UCSD-AML1 (cell line): ENCODE measurements at regions not wholly inside any gene's neighbourhood (a gene's known extent, or its start where the extent isn't known, plus 50 kb on each side); places are given as distances from the start of the nearest gene placed in this dataset.

Experiments used
- DNase-seq: peaks from one replicate; lab custom pipeline; 2025; ENCODE audit not compliant: unreplicated experiment; lab: John Stamatoyannopoulos, UW

GRCh38 chr2:49262801-49263560, 108.7 kb upstream of the FSHR start:
- no peak for DNase-seq

GRCh38 chr2:49261781-49262180, 107.5 kb upstream of the FSHR start:
- DNase-seq: no peak

- DNase-seq: no peak
Observed at GRCh38 chr2:49260979-49261538, 106.7 kb upstream of the FSHR start.

- DNase-seq: no peak
Observed at GRCh38 chr2:49259926-49260325, 105.6 kb upstream of the FSHR start.

GRCh38 chr2:49255409-49255971, 101.2 kb upstream of the FSHR start:
- DNase-seq: no peak

GRCh38 chr2:49254401-49254800, 100.1 kb upstream of the FSHR start:
- no peak for DNase-seq

- no peak for DNase-seq
Observed at GRCh38 chr2:49251766-49252165, 97.5 kb upstream of the FSHR start.

GRCh38 chr2:49251251-49251650, 96.9 kb upstream of the FSHR start:
- DNase-seq: no peak

GRCh38 chr2:49248506-49248905, 94.2 kb upstream of the FSHR start:
- no peak for DNase-seq

GRCh38 chr2:49241991-49242390, 87.7 kb upstream of the FSHR start:
- no peak for DNase-seq

GRCh38 chr2:49241501-49241900, 87.2 kb upstream of the FSHR start:
- no peak for DNase-seq

- no peak for DNase-seq
Observed at GRCh38 chr2:49240608-49241007, 86.3 kb upstream of the FSHR start.

- DNase-seq: no peak
Observed at GRCh38 chr2:49238604-49238960, 84.3 kb upstream of the FSHR start.

GRCh38 chr2:49237867-49238603, 83.7 kb upstream of the FSHR start:
- DNase-seq: no peak

- DNase-seq: no peak
Observed at GRCh38 chr2:49236316-49236715, 82.0 kb upstream of the FSHR start.

- DNase-seq: no peak
Observed at GRCh38 chr2:49226360-49226759, 72.0 kb upstream of the FSHR start.

- no peak for DNase-seq
Observed at GRCh38 chr2:49225126-49225525, 70.8 kb upstream of the FSHR start.

GRCh38 chr2:49224426-49225010, 70.2 kb upstream of the FSHR start:
- DNase-seq: no peak

- DNase-seq: no peak
Observed at GRCh38 chr2:49222975-49223528, 68.7 kb upstream of the FSHR start.

GRCh38 chr2:49219741-49220140, 65.4 kb upstream of the FSHR start:
- DNase-seq: no peak

GRCh38 chr2:49210191-49210590, 55.9 kb upstream of the FSHR start:
- DNase-seq: no peak
